Left kidney (tissue), 1 donor: ENCODE measurements at regions not wholly inside any gene's neighbourhood (a gene's known extent, or its start where the extent isn't known, plus 50 kb on each side); places are given as distances from the start of the nearest gene placed in this dataset.
A peak's percentile ranks its signal among the peaks of the same experiment; 100 is the strongest.
"Not testable (repeated sequence)": the region's sequence is repeated elsewhere in the genome, so short reads cannot be mapped to it uniquely, and the experiment has no call there.

Source experiments
- DNase-seq: peaks from one replicate; pipeline ENCODE4 v3.0.0-alpha.2; 2013

DNA sequence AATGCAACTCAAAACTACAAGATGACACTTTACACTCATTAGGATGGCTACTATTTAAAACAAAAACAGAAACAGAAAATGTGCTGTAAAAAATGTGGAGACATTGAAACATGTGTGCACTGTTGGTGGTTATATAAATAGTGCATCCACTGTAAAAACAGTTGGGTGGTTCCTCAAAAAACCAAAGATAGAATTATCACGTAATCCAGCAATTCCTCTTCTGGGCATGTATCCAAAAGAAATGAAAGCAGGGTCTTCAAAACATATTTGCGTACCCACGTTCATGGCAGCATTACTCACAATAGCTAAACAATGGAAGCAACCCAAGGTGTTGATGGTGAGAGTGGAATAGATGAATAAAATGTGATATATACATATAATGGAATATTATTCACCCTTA, 967.2 kb downstream of the TRAM1L1 start:
- no peak for DNase-seq

DNA sequence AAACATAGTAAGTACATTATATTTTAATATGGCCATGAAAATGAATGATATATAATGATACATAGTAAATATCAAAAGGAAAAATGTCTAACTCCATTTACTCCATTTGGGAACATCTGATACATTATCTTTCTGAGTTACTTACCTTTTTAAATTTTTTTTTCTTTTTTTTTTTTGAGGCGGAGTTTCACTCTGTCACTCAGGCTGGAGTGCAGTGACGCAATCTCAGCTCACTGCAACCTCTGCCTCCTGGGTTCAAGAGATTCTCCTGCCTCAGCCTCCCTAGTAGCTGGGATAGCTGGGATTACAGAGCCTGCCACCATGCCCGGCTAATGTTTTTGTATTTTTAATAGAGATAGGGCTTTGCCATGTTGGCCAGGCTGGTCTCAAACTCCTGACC, 972.5 kb downstream of the TRAM1L1 start:
- not testable (repeated sequence) for DNase-seq

DNA sequence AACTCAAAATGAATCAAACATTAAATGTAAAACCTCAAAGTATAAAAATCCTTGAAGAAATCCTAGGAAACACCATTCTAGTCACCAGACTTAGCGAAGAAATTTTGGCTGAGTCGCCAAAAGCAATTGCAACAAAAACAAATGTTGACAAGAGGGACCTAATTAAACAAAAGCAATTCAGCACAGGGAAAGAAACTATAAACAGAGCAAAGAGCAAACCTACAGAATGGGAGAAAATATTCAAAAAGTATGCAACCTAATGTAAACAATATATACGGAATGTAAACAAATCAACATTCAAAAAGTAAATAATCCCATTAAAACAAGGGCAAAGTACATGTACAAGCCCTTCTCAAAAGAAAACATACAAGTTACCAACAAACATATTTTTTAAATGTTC, 974.7 kb downstream of the TRAM1L1 start:
- no peak for DNase-seq

DNA sequence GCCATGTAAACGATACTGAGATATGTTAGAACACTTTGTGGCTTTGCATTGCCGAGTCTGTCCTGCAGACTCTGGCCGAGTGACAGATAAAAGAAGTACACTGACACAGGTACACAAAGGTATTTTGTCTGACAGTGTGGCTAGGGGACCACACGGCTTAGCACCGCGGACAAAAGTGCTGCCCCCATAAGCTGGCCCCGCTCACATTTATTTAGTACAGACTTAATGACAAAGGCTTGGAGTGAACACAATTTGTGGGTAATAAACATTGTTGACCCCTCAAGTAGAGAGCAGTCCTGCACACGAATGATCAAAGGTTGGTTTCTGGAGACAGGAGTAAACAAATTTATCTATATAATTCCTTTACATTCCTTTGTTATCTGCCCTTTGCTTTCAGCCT, 976.8 kb downstream of the TRAM1L1 start:
- DNase-seq, result no peak

DNA sequence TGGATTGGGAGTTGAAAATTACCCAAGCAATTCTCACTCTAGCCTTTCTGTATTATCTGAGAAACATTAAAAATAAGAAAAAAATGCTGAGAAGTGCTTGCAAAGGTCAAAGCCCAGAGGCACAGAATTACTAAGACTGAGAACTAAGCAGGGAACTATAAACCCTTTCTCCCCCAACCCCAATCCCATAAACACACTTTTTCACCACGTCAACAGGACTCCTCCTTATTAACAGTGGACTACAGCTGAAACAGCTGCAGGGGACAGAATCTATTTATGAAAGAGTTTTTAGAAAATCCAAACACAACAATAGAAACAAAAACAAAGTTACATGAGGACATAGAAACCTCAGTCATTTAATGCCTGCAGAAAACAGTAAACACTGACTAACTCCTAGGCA, 984.1 kb downstream of the TRAM1L1 start:
- DNase-seq, result no peak

DNA sequence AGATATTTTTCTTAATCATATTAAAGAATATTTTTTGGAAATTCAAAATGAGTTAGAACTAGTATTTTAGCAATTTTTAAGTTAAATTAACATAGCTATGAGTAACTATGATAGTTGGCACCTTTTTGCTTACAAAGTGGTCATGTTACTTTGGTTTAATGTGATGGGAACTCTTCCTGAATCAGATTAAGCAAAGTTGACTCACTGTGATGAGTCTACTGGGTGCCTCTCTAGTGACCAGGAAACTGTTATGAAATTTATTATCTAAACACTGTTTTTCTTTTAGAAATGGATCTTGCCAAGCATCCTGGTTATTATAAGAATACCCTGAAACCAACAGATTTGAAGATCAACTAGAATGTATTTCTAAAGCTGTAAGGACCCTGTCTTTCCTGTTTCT, 985.8 kb downstream of the TRAM1L1 start:
- DNase-seq, result no peak

DNA sequence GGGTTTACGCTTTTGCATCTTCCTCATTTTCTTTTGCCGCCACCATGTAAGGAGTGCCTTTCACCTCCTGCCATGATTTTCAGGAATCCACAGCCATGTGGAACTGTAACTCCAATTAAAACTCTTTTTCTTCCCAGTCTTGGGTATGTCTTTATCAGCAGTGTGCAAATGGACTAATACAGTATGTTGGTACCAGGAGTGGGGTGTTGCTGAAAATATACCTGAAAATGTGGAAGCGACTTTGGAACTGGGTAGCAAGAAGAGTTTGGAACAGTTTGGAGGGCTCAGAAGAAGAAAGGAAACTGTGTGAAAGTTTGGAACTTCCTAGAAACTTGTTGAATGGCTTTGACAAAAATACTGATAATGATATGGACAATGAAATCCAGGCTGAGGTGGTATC, 983.9 kb upstream of the NDST4 start:
- not testable (repeated sequence) for DNase-seq

DNA sequence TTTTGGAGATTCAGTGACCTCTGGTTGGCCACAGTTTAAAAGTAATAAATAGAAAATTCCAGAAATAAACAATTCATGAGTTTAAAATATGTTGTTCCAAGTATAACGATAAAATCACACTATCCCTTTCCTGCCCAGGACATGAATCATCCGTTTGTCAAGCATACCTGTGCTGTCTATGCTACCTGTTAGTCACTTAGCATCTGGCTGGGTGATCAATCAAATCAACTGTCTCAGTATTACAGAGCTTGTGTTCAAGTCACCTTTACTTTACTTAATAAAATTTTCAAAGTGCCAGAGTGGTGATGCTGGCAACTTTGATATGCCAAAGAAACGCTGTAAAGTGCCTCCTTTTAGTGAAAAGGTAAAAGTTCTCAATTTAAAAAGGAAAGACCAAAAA, 979.5 kb upstream of the NDST4 start:
- no peak for DNase-seq

DNA sequence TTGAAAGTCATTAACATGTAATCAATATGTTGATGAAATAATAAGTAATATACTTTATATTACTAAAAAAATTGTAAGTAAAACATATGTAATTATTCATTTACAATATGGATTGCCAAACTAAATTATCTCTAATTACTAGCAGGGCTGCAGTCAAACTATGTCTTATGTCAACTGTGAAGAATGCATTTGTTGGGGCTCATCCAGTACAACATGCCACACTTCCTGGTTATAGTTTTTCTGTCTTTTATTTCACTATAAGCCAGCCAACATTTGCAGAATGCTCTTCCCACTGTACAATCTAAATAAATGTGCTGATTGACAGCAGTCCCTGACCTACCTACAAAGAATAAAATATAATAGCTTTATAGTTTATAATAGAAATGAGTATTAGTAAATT, 975.4 kb upstream of the NDST4 start:
- no peak for DNase-seq

DNA sequence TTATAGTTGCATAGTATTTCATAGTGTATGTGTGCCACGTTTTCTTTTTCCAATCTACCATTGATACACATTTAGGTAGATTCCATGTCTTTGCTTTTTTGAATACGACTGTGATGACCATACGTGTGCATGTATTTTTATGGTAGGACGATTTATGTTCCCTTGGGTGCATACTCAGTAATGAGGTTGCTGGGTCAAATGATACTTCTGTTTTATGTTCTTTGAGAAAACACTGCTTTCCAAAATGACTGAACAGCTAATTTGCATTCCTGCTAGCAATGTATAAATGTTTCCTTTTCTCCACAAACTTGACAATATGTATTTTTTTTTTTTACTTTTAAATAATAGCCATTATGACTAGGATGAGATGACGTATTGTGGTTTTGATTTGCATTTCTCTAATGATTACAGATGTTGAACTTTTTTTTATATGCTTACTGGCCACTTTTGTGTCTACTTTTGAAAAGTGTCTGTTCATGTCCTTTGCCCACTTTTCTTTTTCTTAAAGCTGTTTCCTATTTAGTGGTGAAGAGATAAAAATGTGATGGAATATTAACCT, 969.5 kb upstream of the NDST4 start:
- DNase-seq, result no peak

DNA sequence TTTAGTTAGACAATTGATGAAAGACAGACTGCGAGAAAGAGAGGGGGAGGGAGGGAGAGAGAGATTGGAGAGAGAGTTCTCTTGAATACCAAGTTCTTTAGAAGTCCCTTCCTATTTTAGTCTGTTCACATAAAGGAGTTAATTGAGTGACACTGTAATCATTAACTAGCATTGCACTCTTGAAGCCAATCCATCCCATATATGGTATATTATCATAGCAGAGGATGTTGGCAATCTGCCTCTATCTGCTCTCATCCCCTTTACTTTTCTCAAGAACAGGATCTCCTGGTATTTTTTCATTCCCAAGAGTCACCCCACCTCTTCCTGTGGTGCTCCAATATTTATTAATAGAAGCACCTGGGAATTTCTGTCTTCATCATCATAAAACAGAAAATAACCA, 959.6 kb upstream of the NDST4 start:
- no peak for DNase-seq

DNA sequence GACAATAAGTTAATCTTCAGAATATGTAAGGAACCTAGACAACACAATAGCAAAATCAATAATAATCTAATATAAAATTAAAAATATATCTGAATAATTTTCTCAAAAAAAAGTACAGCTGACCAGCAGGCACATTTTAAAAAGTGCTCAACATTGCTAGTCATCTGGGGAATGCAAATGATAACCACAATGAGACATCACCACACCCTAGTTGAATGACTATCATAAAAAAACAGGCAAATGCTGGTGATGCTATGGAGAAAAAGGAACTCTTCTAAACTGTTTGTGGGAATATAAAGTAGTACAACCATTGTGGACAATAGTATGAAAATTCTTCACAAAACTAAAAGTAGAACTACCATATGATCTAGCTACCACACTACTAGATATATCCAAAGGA, 956.9 kb upstream of the NDST4 start:
- DNase-seq, result no peak

DNA sequence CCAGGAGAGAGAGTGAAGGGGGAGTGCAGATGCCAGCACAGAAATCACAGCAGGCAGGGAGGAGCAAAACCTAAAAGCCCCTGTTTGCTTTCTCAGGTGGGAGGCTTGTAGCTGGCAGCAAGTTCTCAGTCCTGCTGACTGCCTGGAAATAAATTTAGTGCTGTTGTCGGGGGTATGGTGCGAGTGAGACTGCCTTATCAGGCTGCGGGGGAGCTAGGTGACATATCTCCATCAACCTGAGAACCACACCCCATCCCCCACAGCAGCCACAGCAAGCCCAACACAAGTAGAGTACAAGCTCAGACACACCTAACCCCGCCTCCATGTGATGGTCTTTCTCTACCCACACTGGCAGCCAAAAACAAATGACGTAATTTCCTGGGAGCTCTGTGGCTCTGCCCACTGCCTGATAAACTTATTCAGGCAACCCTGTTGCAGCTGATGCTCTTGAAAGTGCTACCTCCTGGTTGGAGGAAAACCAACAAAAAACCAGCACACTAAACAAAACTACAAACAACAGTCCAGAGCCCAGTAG, 953.4 kb upstream of the NDST4 start:
- DNase-seq, result no peak

DNA sequence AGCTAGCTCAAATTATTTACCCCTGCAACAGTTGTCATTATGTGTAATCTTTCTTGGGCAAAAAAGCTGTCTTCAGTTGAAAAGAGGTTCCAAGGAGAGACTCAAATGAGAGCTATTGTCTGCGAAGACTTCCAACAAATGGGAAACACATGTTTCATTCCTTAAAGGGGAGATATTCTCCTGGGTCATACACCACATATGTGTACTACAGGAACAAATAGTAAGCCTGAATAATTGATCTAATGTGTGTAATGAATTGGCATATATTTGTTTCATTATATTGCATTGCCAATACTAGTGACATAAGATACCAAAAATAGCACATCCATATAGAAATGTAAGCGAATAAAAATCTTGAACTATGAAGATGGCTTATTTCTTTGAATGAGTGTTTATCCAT, 950.9 kb upstream of the NDST4 start:
- no peak for DNase-seq

DNA sequence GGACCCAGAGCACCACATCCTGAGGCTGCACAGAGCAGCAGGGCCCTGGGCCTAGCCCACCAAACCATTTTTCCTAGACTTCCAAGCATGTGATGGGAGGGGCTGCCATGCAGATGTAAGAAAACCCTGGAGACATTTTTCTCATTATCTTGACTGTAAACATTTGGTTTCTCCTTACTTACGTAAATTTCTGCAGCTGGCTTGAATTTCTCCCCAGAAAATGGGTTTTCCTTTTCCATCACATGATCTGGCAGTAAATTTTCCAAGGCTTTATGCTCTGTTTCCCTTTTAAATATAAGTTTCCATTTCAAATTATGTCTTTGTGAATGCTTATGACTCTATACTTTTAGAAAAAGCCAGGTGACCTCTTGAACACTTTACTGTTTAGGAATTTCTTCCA, 945.9 kb upstream of the NDST4 start:
- no peak for DNase-seq

DNA sequence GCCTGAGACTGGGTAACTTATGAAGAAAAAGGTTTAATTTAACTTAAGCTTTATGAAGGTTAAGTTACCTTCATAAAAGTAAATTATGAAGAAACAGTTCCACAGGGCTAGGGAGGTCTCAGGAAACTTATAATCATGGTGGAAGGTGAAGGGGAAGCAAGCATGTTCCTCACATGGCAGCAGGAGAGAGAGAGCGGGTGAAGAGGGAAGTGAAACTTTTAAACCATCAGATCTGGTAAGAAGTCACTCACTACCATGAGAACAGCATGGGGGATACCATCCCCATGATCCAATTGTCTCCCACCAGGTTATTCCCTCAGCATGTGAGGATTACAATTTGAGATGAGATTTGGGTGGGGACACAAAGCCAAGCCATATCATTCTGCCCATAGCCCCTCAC, 944.7 kb upstream of the NDST4 start:
- no peak for DNase-seq

DNA sequence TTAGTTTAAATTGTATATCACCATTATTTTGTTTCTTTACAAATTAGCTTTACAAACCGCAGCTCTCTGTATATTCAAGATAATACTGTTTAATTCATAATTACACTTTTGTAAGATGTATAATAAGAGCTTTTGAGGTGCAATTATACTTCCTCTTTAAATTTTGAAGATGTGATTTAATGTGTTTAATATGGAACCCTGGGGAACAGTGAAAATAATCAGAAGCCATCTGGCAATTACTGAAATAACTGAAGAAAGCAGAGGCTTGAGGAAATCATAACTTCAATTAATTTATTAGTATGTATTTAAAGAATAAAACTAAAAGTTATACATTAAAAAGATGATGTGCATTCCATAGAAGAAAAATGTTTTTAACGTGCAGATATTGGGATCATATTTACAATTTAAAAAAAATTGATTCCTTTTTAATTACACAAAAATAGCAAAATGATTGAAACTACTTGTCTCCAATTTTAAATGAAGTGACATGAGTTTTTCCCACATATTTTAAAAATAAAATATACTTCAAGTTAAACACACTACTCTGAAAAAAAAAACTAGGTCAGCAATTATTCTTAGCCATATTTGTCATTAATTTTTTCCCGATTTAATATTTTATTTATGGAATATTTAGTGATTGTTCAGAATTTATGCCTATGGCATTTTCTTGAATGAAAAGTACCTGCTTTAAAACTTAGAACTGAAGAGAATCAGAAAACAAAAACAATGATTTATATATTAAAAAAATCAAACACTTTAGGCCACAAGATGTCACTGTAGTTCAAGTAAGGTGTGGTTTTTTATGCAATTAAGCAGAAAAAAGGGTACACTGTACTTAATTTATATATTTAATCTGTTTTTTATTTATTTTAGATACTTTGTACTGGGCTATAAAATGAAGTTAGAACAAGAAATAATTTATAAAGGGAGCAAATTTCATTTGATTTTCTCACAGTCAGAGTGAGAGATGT, 942.7 kb upstream of the NDST4 start:
- DNase-seq, result peak; percentile 2

DNA sequence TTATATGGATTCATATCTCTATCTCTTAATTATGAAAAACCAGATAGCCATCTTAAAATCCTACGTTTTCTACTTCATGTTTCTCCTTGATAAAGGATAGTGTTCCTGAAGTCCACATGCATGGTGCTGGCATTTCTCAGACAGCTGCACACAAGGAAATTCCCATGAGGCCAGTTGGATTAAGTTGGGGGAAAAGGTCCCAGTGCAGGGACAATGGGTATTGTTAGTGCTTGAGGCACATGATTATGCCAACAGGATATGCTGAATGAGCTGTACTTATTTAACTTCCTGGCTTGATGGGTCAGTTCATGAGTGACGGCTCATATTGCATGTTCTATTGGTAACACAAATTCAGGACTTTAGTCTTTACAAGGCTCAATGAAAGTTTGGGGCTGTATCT, 913.9 kb upstream of the NDST4 start:
- DNase-seq, result no peak

DNA sequence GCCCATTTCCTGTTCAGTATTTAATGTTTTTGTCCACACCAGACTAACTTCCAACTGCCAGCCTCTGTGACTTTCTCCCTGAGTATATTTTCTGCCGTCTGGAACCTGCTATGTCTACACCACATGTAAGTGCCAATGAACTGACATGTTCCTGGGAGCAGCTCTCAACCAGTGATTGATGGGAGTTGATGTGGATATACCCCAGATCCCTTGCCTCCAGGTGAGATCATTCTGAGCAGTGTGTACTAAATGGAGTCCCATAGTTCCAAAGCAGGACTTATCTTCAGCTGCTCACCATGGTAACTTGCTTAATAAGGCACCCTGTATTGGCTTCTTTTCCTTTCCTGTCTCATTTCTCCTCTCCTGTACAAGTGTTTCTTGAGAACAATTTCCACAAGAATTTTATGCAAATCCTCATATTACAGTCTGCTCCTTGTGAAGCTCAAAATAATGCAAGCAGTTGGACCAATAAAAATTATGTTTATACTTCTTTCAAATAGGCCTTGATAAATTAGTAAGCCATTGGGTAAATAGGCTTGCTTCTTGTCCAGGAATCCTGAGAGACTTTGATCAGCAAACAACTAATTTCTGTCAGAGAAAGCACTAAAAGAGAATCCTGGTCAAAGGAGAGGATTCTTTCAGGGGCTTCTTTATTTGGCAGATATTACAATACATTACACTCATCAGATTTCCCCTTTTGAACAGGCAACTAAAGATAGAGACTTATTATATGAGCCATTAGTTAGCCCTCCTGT, 911.7 kb upstream of the NDST4 start:
- DNase-seq, result no peak

DNA sequence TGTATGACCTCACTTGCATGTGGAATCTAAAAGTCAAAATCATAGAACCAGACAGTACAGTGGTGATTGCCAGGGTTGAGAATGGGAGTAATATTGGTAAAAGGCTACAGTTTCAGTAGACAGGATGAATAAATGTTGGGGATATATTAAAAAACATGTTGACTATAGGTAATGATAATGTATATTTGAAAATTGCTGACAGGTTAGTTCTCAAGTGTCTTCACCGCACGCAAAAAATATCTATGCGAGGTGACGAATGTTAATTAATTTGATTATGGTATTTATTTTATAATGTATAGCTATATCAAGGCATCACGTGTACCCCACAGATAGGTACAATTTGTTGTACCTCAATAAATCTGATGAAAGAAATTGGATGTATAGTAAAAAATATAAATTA, 909.6 kb upstream of the NDST4 start:
- DNase-seq, result no peak

DNA sequence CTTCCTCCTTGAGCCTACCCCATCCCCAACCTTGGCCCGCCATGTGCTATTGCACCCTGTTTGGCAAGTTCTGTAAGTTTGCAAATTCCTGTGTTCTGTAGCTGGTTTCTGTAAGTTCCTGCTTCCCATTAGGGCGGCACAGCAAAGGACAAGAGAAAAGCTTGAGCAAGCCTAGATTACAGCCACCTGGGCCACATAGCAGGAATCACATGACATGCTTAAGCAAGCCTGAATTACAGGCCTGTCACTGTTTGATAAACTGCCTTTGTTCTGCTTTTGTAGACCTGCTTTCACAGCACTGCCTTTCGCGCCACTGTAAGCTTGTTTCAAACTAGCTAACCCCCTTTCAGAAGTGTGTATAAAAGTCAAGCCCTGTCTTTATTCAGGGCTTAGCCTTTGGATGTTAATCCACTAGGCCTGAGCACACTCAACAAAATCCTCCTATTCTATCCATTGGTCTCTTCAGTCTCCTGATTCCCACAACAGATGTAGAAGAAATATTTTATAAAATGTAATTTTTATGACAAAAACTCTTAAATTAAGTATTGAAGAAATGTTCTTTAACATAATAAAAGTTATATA, 906.8 kb upstream of the NDST4 start:
- DNase-seq, result no peak

DNA sequence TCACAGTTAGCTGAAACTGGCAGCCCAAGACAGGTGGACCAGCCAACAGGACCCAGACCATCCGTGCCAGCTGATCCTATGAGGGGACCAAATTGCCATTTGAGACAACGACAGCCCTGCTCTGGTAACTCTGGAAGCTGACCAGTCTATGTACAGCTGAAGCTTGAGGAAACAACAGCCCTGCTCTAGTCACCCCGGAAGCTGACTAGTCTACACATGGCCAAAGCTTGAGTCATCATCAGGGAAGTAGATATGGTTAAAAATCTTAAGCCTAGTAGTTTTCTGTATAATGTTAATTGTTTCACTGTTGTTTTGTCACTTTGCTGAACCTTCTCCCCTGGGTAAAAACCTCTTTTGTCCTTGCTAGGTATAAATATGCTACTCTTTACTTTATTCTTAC, 905.4 kb upstream of the NDST4 start:
- no peak for DNase-seq

DNA sequence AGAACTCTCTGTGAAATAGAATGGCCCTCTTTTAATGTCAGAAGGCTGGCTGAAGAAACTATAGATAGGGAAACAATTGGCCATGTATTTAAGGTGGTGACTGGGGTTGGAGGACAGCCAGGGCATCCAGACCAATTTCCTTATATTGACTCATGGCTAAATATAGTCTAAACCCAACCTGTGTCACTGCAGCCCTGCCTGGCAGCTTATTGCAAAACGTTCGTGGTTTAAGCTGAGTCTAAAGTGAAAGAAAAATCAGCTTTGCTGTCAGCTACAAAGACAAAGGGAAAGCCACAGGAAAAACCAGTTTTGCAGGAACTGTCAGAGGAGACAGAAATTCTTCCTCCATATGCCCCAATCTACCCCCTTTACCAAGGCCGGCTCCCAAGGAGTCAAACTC, 902.8 kb upstream of the NDST4 start:
- DNase-seq, result no peak
